Uterus (tissue), 3 donors: ENCODE measurements at regions not wholly inside any gene's neighbourhood (a gene's known extent, or its start where the extent isn't known, plus 50 kb on each side); places are given as distances from the start of the nearest gene placed in this dataset.

Source experiments
- DNase-seq, 2 donors: peaks; one replicate each; pipeline ENCODE4 v3.0.0-alpha.2; 2019 to 2020
- H3K27ac ChIP-seq, 2 donors: fragments of 200-600 bp; sonication (generic); 1 replicate in 1 of 2; 2 replicates in 1 of 2; pipeline ENCODE4 v1.5.1; 2016 to 2018
- H3K27me3 ChIP-seq, 2 donors: fragments of 200-600 bp; sonication (generic); one replicate each; pipeline ENCODE4 v1.5.1; 2018 to 2019; ENCODE audit warnings: control low read depth in 1 of 2
- H3K36me3 ChIP-seq, 2 donors: fragments of 200-600 bp; sonication (generic); one replicate each; pipeline ENCODE4 v1.5.1; 2019; ENCODE audit warnings: control low read depth in 1 of 2
- H3K4me1 ChIP-seq, 2 donors: fragments of 200-600 bp; sonication (generic); one replicate each; pipeline ENCODE4 v1.5.1; 2018 to 2019; ENCODE audit warnings: control low read depth in 1 of 2
- H3K4me3 ChIP-seq, 2 donors: fragments of 200-600 bp; sonication (generic); 1 replicate in 1 of 2; 2 replicates in 1 of 2; pipeline ENCODE4 v1.5.1; 2018 to 2019; ENCODE audit warnings: mild to moderate bottlenecking in 1 of 2
- H3K9me3 ChIP-seq, 2 donors: fragments of 200-600 bp; sonication (generic); one replicate each; pipeline ENCODE4 v1.5.1; 2019; ENCODE audit warnings: control low read depth in 1 of 2
- POLR2A ChIP-seq, 2 donors: fragments of 450-650 bp; IDR thresholded peaks; one replicate each; pipeline ENCODE4 v1.6.1; 2016; ENCODE audit warnings: antibody characterized with exemption in 2 of 2, mild to moderate bottlenecking in 1 of 2, moderate library complexity in 1 of 2
- intact Hi-C: fragments of 100-400 bp; cut with DNase I; formaldehyde crosslinking; loops from one replicate; pipeline ENCODE4 v1.15.1; 2023; ENCODE audit warnings: low total_unique reads
- TF ChIP-seq, protein P1 (sequence below), 4 experiments: fragments of 200-600 bp in 2 of 4; fragments of 450-650 bp in 2 of 4; sonication (generic) in 2 of 4; IDR thresholded peaks; one replicate each; pipeline ENCODE4 v1.5.1; 2016 to 2019; ENCODE audit warnings: antibody characterized with exemption in 4 of 4, mild to moderate bottlenecking in 2 of 4, moderate library complexity in 1 of 4
- donor health status: DM: yes; HTN: yes; CAD: no.

DNA sequence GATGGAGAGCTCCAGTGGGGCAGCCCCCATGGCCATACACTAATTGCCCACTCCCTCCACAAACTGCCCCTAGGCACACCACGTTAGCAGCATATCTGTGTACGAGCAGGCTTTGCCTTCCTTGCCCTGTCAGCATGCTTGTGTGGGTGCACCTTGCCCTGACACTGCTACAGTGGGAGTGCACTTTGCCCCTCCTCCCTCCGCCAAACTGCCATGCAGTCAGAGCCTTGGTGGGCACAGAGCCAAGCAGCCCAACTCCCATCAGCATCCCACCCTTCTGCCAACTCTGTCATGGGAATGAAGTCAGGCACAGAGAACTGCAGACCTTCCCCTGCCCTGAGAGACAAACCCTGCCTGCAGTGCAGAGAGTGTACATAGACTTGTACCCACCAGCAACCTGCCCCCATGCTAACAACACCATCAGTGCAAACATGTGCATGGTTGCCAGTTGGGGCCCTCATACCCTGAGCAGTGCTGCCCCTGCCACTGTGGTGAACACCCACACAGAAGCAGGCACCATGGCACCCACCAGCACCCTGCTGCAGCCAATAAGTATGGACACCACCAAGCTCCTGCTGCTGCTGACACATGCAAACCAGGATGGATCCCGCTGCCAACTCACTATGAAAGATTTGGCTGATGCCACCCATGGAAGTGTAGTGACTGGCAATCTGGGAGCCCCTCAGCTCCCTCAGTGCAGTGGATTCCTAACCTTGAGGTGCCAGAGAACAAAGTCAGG is 1197.7 kb upstream of the CELF2 start:
- Histone ChIP-seq H3K27me3 (no peaks in the 10 kb centered on the region), H3K36me3 (no peaks in the 10 kb centered on the region), H3K27ac (no peak overlapping the region), H3K4me1 (no peaks in the 10 kb centered on the region), H3K4me3 (no peak overlapping the region), H3K9me3 (no peaks in the 10 kb centered on the region)
- intact Hi-C loops = no loop called here
- no peak for DNase-seq
- TF ChIP-seq POLR2A (IDR thresholded peaks at IDR 0.05) = no peak
- TF ChIP-seq, protein P1, sequence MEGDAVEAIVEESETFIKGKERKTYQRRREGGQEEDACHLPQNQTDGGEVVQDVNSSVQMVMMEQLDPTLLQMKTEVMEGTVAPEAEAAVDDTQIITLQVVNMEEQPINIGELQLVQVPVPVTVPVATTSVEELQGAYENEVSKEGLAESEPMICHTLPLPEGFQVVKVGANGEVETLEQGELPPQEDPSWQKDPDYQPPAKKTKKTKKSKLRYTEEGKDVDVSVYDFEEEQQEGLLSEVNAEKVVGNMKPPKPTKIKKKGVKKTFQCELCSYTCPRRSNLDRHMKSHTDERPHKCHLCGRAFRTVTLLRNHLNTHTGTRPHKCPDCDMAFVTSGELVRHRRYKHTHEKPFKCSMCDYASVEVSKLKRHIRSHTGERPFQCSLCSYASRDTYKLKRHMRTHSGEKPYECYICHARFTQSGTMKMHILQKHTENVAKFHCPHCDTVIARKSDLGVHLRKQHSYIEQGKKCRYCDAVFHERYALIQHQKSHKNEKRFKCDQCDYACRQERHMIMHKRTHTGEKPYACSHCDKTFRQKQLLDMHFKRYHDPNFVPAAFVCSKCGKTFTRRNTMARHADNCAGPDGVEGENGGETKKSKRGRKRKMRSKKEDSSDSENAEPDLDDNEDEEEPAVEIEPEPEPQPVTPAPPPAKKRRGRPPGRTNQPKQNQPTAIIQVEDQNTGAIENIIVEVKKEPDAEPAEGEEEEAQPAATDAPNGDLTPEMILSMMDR (IDR thresholded peaks at IDR 0.05) = no peak

DNA sequence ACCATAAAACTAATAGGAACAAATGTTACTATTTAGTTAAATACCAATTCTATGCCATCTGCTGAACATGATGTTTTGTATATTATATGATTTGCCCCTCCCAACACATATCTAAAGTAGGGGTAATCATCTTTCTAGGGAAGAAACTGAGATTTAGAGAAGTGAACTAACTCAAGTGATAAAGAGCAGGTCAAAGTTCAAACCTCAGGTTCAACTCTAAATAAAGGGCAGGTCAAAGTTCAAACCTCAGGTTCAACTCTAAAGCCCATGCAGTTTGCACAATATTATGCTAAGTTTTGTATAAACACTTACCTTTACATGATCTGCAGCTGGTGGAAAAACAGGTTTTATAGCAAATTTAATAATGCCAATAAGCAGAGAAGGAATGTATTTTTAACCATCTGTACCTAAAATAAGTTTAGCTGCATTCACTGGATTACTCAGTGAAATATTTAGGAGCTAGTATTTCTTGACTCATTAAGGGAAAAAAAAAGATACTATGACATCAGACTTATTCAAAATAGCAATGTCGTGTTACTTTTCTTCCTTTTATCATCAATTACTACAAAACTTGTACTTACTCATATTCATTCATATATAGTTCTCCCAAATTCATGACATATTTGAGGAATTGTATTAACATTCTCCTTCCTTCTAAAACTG is 1194.3 kb upstream of the CELF2 start:
- H3K27ac ChIP-seq = no peak overlapping the region
- intact Hi-C loops = no loop called here
- DNase-seq = no peak
- no peak overlapping the region for H3K4me3 ChIP-seq
- H3K4me1 ChIP-seq = no peaks in the 10 kb centered on the region
- H3K36me3 ChIP-seq = no peaks in the 10 kb centered on the region
- no peaks in the 10 kb centered on the region for H3K9me3 ChIP-seq
- no peak for TF ChIP-seq POLR2A (IDR thresholded peaks at IDR 0.05)
- TF ChIP-seq, protein P1 (IDR thresholded peaks at IDR 0.05) = no peak
- H3K27me3 ChIP-seq = no peaks in the 10 kb centered on the region

DNA sequence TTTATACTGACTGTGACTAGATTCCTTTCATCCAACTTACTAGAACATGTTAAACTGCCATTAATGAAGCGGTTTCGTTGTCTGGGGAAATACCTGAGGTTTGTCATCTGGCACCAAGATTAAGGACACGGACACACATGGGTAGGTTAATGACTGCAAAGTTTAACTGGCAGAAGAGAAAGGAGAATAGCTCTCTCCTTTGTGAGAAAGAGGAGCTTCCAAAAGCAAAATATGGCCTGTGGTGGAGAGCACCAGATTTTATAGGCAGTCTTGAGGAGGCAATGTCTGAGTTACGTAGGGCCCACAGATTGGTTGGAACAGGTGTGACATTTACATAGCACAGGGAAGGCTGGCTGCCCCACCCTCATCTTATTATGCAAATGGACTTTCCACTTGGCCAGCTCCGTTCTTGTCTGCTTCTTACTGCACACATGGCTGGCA is 1193.0 kb upstream of the CELF2 start:
- intact Hi-C loops = no loop called here
- TF ChIP-seq, protein P1 (IDR thresholded peaks at IDR 0.05) = no peak
- no peak for TF ChIP-seq POLR2A (IDR thresholded peaks at IDR 0.05)
- H3K27ac ChIP-seq = no peak overlapping the region

DNA sequence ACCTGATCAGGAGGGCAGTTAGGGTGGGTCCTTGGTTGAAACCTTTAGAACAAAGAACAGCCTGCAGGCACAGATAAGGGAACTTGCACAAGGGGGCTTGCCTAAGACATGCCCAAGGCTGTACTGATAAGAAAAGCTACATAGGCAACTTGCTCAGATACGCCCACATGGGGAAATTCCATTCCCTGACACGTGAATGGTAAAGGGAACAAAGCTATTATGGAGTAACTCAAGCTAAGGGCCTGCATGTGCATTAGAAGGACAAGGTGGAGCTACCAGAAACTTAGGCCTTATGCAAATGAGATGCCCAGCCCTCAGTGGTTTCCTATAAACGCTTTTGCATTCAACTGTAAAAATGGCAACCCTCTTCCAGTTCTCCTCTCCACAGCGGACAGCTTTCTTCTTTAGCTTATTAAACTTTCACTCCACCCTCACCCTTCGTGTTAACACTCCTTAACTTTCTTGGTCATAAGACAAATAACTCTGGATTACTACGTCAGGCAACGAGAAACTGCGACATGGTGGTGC is 1192.1 kb upstream of the CELF2 start:
- no peaks in the 10 kb centered on the region for H3K36me3 ChIP-seq
- intact Hi-C loops = no loop called here
- H3K27me3 ChIP-seq = no peaks in the 10 kb centered on the region
- no peak for DNase-seq
- no peak overlapping the region for H3K4me3 ChIP-seq
- no peak overlapping the region for H3K27ac ChIP-seq
- H3K4me1 ChIP-seq = no peaks in the 10 kb centered on the region
- no peaks in the 10 kb centered on the region for H3K9me3 ChIP-seq
- TF ChIP-seq POLR2A (IDR thresholded peaks at IDR 0.05) = no peak
- TF ChIP-seq, protein P1 (IDR thresholded peaks at IDR 0.05) = no peak

More for the DNA sequence above, 1193.0 kb upstream of the CELF2 start:
- Histone ChIP-seq H3K36me3 (no peaks in the 10 kb centered on the region), H3K27me3 (no peaks in the 10 kb centered on the region), H3K4me1 (no peaks in the 10 kb centered on the region), H3K9me3 (no peaks in the 10 kb centered on the region), H3K4me3 (no peak overlapping the region)
- DNase-seq = no peak

DNA sequence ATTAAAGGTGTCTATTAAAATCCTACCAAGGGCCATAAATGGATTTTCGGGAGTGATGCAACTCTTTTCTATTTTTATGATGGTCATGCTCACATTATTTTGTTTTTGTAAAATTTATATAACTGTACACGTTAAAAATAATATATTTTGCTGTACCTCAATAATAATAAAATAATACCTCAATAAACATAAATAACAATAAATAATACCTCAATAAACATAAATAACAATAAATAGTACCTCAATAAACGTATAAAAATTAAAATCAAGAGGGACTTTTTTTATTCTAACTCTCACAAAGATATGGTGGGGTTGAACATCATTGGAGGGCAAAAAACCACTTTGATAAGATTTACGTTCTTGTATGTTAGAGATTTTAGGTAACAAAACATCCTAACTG is 1189.6 kb upstream of the CELF2 start:
- no peak overlapping the region for H3K27ac ChIP-seq
- no peaks in the 10 kb centered on the region for H3K9me3 ChIP-seq

More for the DNA sequence above, 1189.6 kb upstream of the CELF2 start:
- Histone ChIP-seq H3K27me3 (no peaks in the 10 kb centered on the region), H3K4me3 (no peak overlapping the region), H3K4me1 (no peaks in the 10 kb centered on the region), H3K36me3 (no peaks in the 10 kb centered on the region)
- DNase-seq = no peak
- intact Hi-C loops = no loop called here
- TF ChIP-seq POLR2A (IDR thresholded peaks at IDR 0.05) = no peak
- TF ChIP-seq, protein P1 (IDR thresholded peaks at IDR 0.05) = no peak
